HepG2 (cell line): ENCODE measurements at regions not wholly inside any gene's neighbourhood (a gene's known extent, or its start where the extent isn't known, plus 50 kb on each side); places are given as distances from the start of the nearest gene placed in this dataset.

ENCODE experiments used
- ATAC-seq: fragments of 200-7000 bp; cut with Tn5 transposase; 3 replicates; pipeline ENCODE4 v1.9.1; 2020; ENCODE audit warnings: mild to moderate bottlenecking, moderate library complexity
- BruUV-seq: library from RNA; stranded (reverse); fragments of 400-500 nt; replicated peaks from 2 replicates; lab custom pipeline; 2021; lab: Mats Ljungman, UMichigan
- CTCF ChIA-PET: fragments of 300-600 bp; formaldehyde crosslinking; extraction: SDS; loops from one replicate; lab custom pipeline; 2021; ENCODE audit warnings: low total read pairs, inconsistent platforms, low intra/inter-chr PET ratio; lab: Yijun Ruan, JAX
- POLR2A ChIA-PET: fragments of 350-600 bp; sonication (Branson Sonifier 250); formaldehyde crosslinking; loops from one replicate; lab custom pipeline; 2020; ENCODE audit warnings: antibody characterized with exemption, inconsistent platforms; lab: Yijun Ruan, JAX
- DNase-seq: peaks from one replicate; pipeline ENCODE4 v3.0.0-alpha.2; 2015; ENCODE audit warnings: low spot score
- FAIRE-seq: peaks from 3 replicates; lab custom pipeline; 2011; peaks lifted over from hg19 to GRCh38; lab: Jason Lieb, UNC
- H2AFZ ChIP-seq: one replicate; pipeline ENCODE4 v1.6.1; 2011; ENCODE audit warnings: low read length, inconsistent platforms
- H3K27ac ChIP-seq: fragments of 300-600 bp; 3 replicates; pipeline ENCODE4 v1.8.0; 2011; ENCODE audit warnings: mixed run types, mild to moderate bottlenecking, mixed read lengths, low read length, inconsistent platforms; ENCODE audit not compliant: insufficient read depth; ENCODE audit errors: extremely low read length
- H3K27me3 ChIP-seq, 2 experiments: fragments of 200-600 bp in 1 of 2; 2 replicates in 1 of 2; 3 replicates in 1 of 2; pipeline versions ENCODE4 v1.6.0 to v1.8.0; 2011; ENCODE audit warnings: low read length in 2 of 2, mild to moderate bottlenecking in 2 of 2, moderate library complexity in 2 of 2, inconsistent platforms in 1 of 2; ENCODE audit not compliant: insufficient read depth in 2 of 2, control insufficient read depth in 1 of 2
- H3K36me3 ChIP-seq, 2 experiments: fragments of 200-600 bp in 1 of 2; replicated peaks in 1 of 2; 2 replicates in 1 of 2; 3 replicates in 1 of 2; pipeline versions ENCODE4 v1.5.1 to v1.8.0; 2011; ENCODE audit warnings: low read length in 2 of 2, inconsistent platforms in 1 of 2; ENCODE audit not compliant: insufficient read depth in 2 of 2, control insufficient read depth in 1 of 2
- H3K4me1 ChIP-seq: 2 replicates; pipeline ENCODE4 v1.5.1; 2012; ENCODE audit warnings: low read length, inconsistent platforms; ENCODE audit not compliant: insufficient read depth
- H3K4me2 ChIP-seq: 2 replicates; pipeline ENCODE4 v1.6.0; 2011; ENCODE audit warnings: low read depth, low read length, inconsistent platforms
- H3K4me3 ChIP-seq, 3 experiments: fragments of 200-600 bp in 1 of 3; sonication (generic), shearing (Covaris generic) in 1 of 3; replicated peaks in 1 of 3; 2 replicates each; pipeline ENCODE4 v1.5.1; 2011 to 2016; ENCODE audit warnings: low read length in 3 of 3, inconsistent platforms in 2 of 3, low read depth in 2 of 3, mild to moderate bottlenecking in 2 of 3, control low read depth in 1 of 3, mixed read lengths in 1 of 3; ENCODE audit not compliant: insufficient read depth in 1 of 3
- H3K79me2 ChIP-seq: one replicate; pipeline ENCODE4 v1.6.1; 2011; ENCODE audit warnings: low read length, inconsistent platforms; ENCODE audit not compliant: insufficient read depth
- H3K9ac ChIP-seq: 2 replicates; pipeline ENCODE4 v1.6.0; 2011; ENCODE audit warnings: mild to moderate bottlenecking, low read depth, low read length, inconsistent platforms; ENCODE audit not compliant: insufficient read depth
- H3K9me3 ChIP-seq: 2 replicates; pipeline ENCODE4 v1.5.1; 2012; ENCODE audit warnings: mild to moderate bottlenecking, low read length
- H4K20me1 ChIP-seq: 2 replicates; pipeline ENCODE4 v1.6.0; 2011; ENCODE audit warnings: inconsistent platforms, mild to moderate bottlenecking, low read length, moderate library complexity; ENCODE audit not compliant: insufficient read depth
- AKAP8 ChIP-seq: sonication (generic); formaldehyde crosslinking; IDR thresholded peaks from 2 replicates; pipeline ENCODE4 v1.5.1; 2020; ENCODE audit warnings: mild to moderate bottlenecking, missing genetic modification reagents
- KDM4B ChIP-seq: sonication (generic); formaldehyde crosslinking; IDR thresholded peaks from 2 replicates; pipeline ENCODE4 v1.4.0; 2020; ENCODE audit warnings: missing genetic modification reagents
- KIAA2018 ChIP-seq: sonication (generic); formaldehyde crosslinking; IDR thresholded peaks from 2 replicates; pipeline ENCODE4 v1.5.0; 2020; ENCODE audit warnings: mild to moderate bottlenecking, missing genetic modification reagents, borderline replicate concordance
- PAX8 ChIP-seq: sonication (generic); formaldehyde crosslinking; IDR thresholded peaks from 2 replicates; pipeline ENCODE4 v1.8.0; 2022; ENCODE audit warnings: mild to moderate bottlenecking, missing genetic modification reagents, borderline replicate concordance
- RAD51 ChIP-seq: fragments of 450-650 bp; IDR thresholded peaks from 2 replicates; pipeline ENCODE4 v1.6.1; 2016; ENCODE audit warnings: borderline replicate concordance
- RBM22 ChIP-seq: fragments of 200-400 bp; formaldehyde crosslinking; optimal IDR thresholded peaks from 2 replicates; pipeline ENCODE3; 2017; ENCODE audit warnings: mild to moderate bottlenecking, low read length, moderate library complexity
- TP53 ChIP-seq: sonication (generic); formaldehyde crosslinking; conservative IDR thresholded peaks from 2 replicates; pipeline ENCODE4 v1.4.0; 2020; ENCODE audit warnings: missing genetic modification reagents
- ZNF567 ChIP-seq: sonication (generic); formaldehyde crosslinking; IDR thresholded peaks from 2 replicates; pipeline ENCODE4 v1.8.1; 2023; ENCODE audit warnings: mild to moderate bottlenecking, missing genetic modification reagents, borderline replicate concordance
- ZNF850 ChIP-seq: sonication (generic); formaldehyde crosslinking; conservative IDR thresholded peaks from 2 replicates; pipeline ENCODE4 v1.9.0; 2021; ENCODE audit warnings: mild to moderate bottlenecking, missing genetic modification reagents
- WGBS: methylation state at CpG from one replicate; pipeline ENCODE4 v1.1.6; 2017; ENCODE audit warnings: low lambda C conversion rate; 5-methylcytosine and 5-hydroxymethylcytosine counted together
- in situ Hi-C: cut with HindIII; loops from 2 replicates; pipeline ENCODE4 v1.10.0; 2017; ENCODE audit warnings: low pct_unique_long_range_greater_than_20kb; ENCODE audit not compliant: extremely low pct_ligation_motif_present
- intact Hi-C: fragments of 100-400 bp; cut with micrococcal nuclease; formaldehyde crosslinking; loops from one replicate; pipeline ENCODE4 v1.10.0; 2022; ENCODE audit not compliant: unreplicated experiment
- TF ChIP-seq, protein P1 (sequence below): sonication (generic); formaldehyde crosslinking; conservative IDR thresholded peaks from 2 replicates; pipeline ENCODE4 v1.8.0; 2022; ENCODE audit warnings: low read depth, missing genetic modification reagents

DNA sequence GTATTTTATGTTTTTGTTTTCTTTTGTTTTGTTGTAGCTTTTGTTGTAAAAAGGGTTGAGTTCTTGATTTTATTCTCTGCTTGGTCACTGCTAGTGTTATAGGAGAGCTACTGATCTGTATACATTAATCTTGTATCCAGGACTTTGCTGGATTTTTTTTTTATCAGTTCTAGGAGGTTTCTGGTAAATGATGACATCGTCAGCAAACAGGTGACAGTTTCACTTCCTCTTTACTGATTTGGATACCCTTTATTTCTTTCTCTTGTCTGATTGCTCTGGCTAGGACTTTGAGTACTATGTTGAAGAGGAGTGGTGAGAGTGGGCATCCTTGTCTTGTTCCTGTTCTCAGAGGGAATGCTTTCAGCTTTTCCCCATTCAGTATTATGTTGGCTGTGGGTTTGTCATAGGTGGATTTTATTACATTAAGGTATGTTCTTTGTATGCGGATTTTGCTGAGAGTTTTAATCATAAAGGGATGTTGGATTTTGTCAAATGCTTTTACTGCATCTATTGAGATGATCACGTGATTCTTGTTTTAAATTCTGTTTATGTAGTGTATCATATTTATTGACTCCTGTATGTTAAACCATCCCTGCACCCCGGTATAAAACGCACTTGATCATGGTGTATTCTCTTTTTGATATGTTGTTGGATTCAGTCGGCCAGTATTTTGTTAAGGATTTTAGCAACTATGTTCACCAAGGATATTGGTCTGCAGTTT, 905.7 kb downstream of the LTN1 start:
- WGBS, result 8% methylated on average over 6 of the region's 6 CpGs
- intact Hi-C loops, result no loop called here

DNA sequence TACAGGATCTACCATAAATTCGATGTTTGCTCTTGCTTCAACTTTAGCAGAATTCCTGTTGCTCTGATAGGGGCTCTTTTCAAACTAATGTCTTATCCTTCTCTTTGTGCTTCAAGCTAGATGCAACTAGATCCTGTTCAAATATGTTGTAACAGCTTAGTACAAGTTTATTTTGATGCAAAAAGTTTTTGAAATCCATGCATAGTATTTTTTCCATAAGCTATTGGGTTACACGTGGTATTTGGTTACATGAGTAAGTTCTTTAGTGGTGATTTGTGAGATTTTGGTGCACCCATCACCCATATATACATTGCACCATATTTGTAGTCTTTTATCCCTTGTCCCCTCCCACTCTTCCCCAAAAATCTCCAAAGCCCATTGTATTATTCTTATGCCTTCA, 907.7 kb downstream of the LTN1 start:
- H3K9ac ChIP-seq, result no peak overlapping the region
- no peaks in the 10 kb centered on the region for H3K4me1 ChIP-seq
- BruUV-seq, result no TSS peak
- H3K79me2 ChIP-seq, result no peaks in the 10 kb centered on the region
- intact Hi-C loops, result no loop called here
- H3K9me3 ChIP-seq, result peaks cover 80% of the 10 kb centered on the region
- no peak for ATAC-seq
- H2AFZ ChIP-seq, result no peak overlapping the region
- 0% methylated on average over 2 of the region's 2 CpGs for WGBS
- CTCF ChIA-PET, result no interaction called here
- H3K36me3 ChIP-seq, result no peaks in the 10 kb centered on the region
- no peak overlapping the region for H3K4me3 ChIP-seq
- no peaks in the 10 kb centered on the region for H3K27me3 ChIP-seq
- FAIRE-seq, result no peak
- DNase-seq, result no peak
- no peak overlapping the region for H3K27ac ChIP-seq
- POLR2A ChIA-PET, result no interaction called here
- no peaks in the 10 kb centered on the region for H4K20me1 ChIP-seq
- no peak overlapping the region for H3K4me2 ChIP-seq
- in situ Hi-C loops, result no loop called here
- no peak for TF ChIP-seq RBM22
- no peak for TF ChIP-seq KDM4B (CRISPR knock-in tag)
- TF ChIP-seq PAX8 (CRISPR knock-in tag), result no peak
- no peak for TF ChIP-seq ZNF850 (CRISPR knock-in tag)
- TF ChIP-seq AKAP8 (CRISPR knock-in tag), result no peak
- TF ChIP-seq KIAA2018 (CRISPR knock-in tag), result no peak
- TF ChIP-seq, protein P1, sequence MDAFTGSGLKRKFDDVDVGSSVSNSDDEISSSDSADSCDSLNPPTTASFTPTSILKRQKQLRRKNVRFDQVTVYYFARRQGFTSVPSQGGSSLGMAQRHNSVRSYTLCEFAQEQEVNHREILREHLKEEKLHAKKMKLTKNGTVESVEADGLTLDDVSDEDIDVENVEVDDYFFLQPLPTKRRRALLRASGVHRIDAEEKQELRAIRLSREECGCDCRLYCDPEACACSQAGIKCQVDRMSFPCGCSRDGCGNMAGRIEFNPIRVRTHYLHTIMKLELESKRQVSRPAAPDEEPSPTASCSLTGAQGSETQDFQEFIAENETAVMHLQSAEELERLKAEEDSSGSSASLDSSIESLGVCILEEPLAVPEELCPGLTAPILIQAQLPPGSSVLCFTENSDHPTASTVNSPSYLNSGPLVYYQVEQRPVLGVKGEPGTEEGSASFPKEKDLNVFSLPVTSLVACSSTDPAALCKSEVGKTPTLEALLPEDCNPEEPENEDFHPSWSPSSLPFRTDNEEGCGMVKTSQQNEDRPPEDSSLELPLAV (CRISPR knock-in tag), result no peak

More for the DNA sequence above, 905.7 kb downstream of the LTN1 start:
- H3K27ac ChIP-seq, result no peak overlapping the region
- CTCF ChIA-PET, result no interaction called here
- FAIRE-seq (no peak), DNase-seq (no peak), ATAC-seq (no peak)
- no peak overlapping the region for H3K4me2 ChIP-seq
- no peak overlapping the region for H3K9ac ChIP-seq
- TF ChIP-seq TP53 (no peak), RAD51 (peak; percentile 70; the same call in 1 of the 2 replicates), ZNF567 (no peak)
- H3K4me1 ChIP-seq, result no peaks in the 10 kb centered on the region
- H3K4me3 ChIP-seq, result no peak overlapping the region
- no peaks in the 10 kb centered on the region for H4K20me1 ChIP-seq
- no peak overlapping the region for H2AFZ ChIP-seq
- no peaks in the 10 kb centered on the region for H3K27me3 ChIP-seq
- H3K9me3 ChIP-seq, result peaks cover 90% of the 10 kb centered on the region
- H3K36me3 ChIP-seq, result no peaks in the 10 kb centered on the region
- POLR2A ChIA-PET, result no interaction called here
- BruUV-seq, result no TSS peak
- in situ Hi-C loops, result no loop called here
- H3K79me2 ChIP-seq, result no peaks in the 10 kb centered on the region
